B cell (primary cell): ENCODE measurements at regions not wholly inside any gene's neighbourhood (a gene's known extent, or its start where the extent isn't known, plus 50 kb on each side); places are given as distances from the start of the nearest gene placed in this dataset.

Experiments
- CTCF ChIP-seq: fragments of 200-600 bp; IDR thresholded peaks from one replicate; pipeline ENCODE4 v1.8.0; 2022; ENCODE audit warnings: antibody characterized with exemption, mild to moderate bottlenecking
- EZH2 ChIP-seq: IDR thresholded peaks from 2 replicates; pipeline ENCODE4 v1.6.1; 2012; ENCODE audit warnings: borderline replicate concordance, low read depth, mild to moderate bottlenecking, moderate library complexity, low read length; ENCODE audit not compliant: insufficient read depth, poor library complexity, severe bottlenecking

GRCh38 chr1:187883356-187883755 lies 1054.6 kb downstream of the PLA2G4A start:
- no peak for TF ChIP-seq CTCF
- no peak for TF ChIP-seq EZH2
